Embryonic facial prominence (tissue), 1 donor: ENCODE measurements at regions not wholly inside any gene's neighbourhood (a gene's known extent, or its start where the extent isn't known, plus 50 kb on each side); places are given as distances from the start of the nearest gene placed in this dataset.

Source experiments
- DNase-seq: peaks from one replicate; pipeline ENCODE4 v3.0.0-alpha.2; 2016; ENCODE audit errors: extremely low spot score

- DNase-seq = no peak
Measured at GRCh38 chr2:103276869-103277268, 515.0 kb downstream of the TMEM182 start.

DNA sequence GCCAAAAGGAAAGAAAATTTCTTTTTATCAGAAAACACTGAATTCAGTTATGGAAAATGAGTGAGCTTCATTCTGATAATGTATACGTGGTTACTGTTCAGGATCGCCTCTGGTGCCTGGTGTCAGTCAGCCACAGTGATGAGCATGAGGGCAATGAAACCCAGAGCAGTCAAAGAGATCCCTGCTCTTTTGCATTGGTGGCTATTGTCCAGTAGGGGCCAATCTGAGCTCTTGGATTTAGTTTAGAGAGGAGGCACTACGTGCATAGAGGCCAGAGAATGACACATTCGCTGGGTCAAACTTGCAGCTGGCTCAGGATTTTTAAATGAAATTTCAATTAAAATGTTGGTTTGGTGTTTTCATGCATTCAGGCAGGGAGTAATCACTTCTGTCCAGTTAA is 522.9 kb downstream of the TMEM182 start:
- DNase-seq = no peak

DNA sequence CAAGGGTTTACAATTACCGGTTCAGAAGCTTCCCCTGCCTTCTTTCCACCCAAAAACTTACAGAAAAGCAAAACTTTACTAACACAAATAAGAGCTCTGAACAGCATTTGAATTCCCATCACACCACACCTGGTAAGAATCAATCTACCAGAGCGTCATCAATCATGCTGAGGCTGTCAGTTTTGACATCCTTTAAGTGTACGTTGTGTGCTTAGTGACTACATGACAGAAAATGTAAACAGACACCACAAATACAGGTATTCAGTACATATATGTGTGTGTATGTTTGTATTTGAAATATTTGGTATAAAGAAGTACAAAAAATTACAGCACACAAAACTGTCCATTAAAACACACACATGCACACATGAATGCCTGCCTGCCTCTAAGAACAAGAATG is 523.5 kb downstream of the TMEM182 start:
- no peak for DNase-seq

- DNase-seq = no peak
Measured at GRCh38 chr2:103287746-103288145, 525.9 kb downstream of the TMEM182 start.

GRCh38 chr2:103288696-103289095 is 526.9 kb downstream of the TMEM182 start:
- DNase-seq = no peak

DNA sequence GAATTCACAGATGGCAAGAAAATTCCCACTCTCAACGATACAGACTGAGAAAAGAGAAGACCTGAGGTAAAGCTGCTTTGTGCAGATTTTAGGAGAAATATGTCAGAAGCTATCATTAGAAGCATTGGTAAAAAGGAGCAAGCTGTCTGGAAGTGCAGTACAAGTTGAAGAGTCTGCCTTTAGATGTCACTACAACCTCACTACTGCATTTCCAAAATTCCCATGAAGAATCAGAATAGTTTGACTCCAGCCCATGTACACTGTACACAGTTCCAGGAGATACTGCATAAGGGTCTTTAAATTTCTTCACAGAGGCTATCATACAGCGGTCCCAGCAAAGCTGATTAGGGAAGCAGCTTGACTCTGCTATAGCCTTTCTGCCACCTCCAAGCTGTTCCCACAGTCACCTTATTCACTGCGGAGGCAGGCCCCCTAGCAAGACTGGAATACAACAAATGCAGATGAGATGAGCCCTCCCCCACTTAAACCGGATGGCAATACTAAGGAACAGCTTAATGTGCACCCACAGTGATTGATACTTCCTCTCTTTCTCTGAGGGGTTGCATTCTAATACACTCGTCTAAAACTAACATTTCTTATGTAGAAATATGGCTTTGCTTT is 527.4 kb downstream of the TMEM182 start:
- peak; percentile 63 for DNase-seq

DNA sequence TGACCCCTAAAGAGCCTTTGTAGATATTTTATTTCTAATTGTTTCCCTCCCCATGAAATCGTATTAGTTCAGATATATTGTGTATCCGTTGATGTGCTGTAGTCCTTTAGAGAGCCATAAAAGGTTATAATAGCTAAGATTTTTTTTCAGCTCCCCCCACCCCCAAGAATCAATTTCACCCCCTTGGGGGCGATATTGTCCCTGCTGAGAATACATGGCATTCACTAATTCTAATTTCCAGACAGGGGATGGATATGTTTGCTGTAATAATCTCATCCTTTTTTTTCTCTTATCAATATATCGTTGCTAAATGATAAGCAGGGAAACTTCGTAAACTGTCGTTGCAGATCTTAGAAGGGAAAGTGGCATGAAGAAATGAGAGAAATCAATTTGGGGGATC is 530.7 kb downstream of the TMEM182 start:
- no peak for DNase-seq

DNA sequence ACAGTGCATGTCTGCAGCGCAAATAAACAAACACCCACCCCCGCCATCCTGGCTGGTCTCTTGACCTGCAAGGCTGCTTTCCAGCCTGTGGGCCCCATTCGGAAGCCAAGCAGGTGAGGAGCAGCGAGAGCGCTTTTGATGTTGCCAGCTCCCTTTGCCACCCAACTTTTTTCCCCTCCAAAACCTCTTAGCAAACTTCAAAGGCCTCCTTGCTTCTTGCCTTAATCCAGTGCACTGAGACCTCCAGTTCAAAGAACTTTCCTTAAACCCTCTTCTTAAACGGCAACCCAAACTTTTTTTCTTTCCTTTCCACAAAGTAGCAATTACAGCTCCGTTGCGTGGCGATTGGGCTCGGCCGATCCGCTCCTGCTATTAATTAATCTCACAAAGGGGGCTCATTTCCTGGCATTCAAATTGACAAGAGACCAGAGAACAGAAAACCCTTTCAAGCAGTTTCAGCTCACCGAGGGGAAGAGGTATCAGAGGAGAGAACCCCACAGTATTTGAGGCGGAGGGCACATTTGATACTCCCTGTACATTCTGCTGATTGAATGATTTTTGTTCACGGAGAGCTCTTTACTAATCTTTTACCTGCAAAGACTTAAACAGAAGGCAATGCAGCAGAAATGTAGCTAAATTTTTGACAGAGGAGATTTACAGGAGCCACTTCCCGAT is 531.4 kb downstream of the TMEM182 start:
- no peak for DNase-seq

DNA sequence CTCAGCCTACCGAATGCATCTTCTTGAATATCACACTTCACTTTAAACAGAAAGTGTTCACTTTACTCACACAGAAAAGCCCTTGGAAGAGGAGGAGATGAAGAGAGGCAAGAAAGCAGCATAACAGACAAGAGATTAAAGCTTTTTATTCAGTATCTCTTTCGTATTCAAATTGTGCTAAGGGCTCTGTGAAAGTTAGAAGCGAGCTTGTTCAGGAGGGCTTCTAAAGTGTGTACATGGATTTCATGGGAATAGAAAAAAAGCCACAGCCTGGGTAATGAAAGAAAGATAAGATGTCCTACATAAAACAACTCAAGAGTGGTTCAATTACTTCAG is 531.9 kb downstream of the TMEM182 start:
- DNase-seq = no peak

DNA sequence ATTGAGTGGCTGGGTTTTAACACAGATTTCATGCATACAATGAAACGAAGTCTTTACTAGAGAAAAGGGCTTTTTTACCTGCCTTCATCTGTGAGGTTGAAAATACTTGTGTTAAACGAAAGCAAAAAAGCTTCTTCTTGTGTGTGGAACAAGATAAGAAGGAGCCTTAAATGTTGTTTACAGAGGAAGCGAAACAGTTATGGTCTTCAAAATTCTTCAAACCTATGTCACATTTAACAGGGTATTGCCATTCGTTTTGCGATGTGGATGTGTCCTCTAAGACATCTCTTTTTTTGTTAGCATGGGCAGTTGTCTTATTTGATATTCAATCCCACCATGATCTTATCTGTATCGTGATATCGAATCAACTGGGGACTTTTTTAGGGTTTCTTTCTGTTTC is 532.6 kb downstream of the TMEM182 start:
- DNase-seq = no peak

DNA sequence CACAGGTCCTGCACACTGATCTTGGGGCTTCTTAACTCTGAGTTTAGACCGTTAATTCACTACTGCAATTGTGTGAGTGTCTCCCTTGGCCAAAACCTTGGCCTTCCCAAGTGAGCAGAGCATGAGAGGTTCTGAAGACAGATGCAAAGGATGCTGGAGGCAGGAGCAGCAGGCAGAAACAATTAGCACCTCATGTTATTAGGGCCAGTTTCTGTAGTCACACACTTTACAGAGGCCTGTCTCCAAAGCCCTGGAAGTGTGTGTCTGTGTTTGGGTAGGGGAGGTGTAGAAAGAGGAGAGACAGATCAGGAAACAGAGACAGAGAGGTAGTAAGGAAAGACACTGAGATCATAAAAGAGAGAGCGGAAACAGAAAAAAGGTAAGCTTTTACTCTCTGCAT is 533.8 kb downstream of the TMEM182 start:
- no peak for DNase-seq

- no peak for DNase-seq
Measured at GRCh38 chr2:103324671-103325070, 562.8 kb downstream of the TMEM182 start.

DNA sequence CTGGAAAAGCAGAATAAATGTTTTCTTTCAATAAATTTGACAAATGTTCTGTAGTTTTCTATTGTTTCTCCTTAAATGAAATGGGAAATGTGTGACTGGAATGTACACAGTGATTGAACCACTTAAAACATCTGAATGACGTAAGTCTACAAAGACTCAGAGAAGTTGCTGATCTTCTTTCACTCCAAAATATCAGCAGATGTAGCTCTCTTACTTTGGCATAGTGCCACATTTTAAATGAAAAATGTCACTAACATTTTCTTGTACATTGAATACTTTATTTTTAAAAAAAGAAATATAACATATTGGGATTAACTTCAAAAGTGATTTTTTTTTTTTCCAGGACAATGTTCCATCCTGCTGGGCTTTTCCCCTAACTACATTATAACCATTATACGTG is 565.6 kb downstream of the TMEM182 start:
- peak; percentile 26 for DNase-seq

- DNase-seq = peak; percentile 6
Measured at GRCh38 chr2:103327966-103328365, 566.1 kb downstream of the TMEM182 start.

DNA sequence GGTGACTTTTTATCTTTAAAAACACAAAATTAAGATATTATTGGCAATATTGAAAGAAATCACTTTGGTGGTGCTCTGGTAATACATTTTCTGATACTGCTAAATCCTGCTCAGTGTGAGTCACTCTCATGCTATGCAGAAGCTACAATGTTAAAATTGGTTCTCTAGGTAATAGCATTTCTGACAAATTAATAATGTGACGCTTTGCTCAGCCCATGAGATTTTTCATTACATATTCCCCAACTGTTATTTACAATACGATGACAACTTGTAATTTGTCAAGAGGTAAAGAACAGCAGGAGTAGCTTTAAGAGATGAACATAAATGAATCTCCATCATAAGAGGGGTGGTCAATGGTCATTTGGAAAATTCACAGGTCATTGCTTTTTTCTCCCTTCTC is 573.6 kb downstream of the TMEM182 start:
- no peak for DNase-seq

- no peak for DNase-seq
Measured at GRCh38 chr2:103338819-103339218, 577.0 kb downstream of the TMEM182 start.

DNA sequence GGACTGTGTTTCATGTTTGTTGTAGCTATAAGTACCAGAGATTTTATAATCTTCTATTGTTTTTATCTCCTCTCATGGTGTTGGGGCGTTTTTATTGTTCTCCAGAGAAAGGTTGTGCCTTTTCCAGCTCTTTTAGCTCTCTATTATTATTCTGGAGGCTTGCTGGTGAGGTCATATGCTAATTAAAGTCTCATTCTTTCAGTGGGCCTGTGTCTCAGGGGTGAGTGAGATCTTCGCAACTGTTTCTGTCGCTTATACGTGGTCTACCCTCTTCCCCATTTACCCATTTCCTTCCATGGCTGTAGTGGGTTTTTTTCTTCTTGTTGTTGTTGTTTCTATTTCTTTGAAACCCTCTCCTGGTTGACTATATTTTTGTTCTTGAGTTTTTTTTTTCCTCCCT is 584.9 kb downstream of the TMEM182 start:
- no peak for DNase-seq

DNA sequence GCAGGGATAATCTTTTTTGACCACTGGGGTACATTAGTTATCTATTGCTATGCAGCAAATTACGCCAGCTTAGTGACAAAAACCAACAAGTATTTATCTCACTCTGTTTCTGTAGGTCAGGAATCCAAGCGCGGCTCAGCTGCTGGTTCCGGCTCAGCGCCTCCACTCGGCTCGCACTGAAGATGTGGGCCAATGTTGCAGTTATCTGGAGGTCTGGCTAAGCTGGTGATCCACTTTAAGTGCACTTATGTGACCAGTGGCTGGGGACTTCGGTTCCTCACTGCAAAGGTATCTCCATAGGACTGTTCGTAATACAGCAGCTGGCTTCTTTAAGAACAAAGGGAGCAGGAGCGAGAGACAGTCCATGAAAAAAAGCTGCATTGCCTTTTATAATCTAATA is 591.9 kb downstream of the TMEM182 start:
- DNase-seq = no peak

DNA sequence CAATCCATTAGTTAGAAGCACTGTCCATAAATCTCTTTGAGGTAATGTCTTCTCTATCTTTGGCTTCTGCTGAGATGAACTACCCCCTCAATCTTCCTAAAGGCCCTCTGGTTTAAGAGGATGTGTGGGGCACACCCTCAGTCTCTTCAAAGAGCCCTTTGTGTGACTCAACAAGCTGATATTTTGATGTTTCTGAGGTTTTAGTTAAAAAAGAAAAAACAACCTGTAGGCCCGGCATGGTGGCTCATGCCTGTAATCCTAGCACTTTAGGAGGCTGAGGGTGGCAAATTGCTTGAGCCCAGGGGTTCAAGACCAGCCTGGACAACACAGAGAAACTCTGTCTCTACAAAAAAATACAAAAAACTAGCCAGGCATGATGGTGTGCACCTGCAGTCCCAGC is 593.5 kb downstream of the TMEM182 start:
- DNase-seq = no peak

DNA sequence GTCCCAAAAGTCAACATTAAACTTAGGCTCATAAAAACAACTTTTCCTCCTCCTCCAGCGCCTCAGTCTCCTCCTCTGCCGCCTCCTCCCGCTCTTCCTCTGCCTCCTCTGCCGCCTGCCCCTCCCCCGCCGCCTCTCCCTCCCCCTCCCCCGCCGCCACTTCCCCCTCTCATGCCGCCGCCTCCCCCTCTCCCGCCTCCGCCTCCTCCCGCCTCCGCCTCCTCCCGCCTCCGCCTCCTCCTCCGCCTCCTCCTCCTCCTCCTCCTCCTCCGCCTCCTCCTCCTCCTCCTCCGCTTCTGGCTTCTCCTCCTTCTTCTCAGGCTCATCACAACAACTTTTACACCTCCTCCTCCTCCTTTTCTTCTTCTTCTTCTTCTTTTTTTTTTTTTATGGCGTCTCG is 599.9 kb downstream of the TMEM182 start:
- DNase-seq = no peak

GRCh38 chr2:103363639-103364038 is 601.8 kb downstream of the TMEM182 start:
- DNase-seq = no peak

DNA sequence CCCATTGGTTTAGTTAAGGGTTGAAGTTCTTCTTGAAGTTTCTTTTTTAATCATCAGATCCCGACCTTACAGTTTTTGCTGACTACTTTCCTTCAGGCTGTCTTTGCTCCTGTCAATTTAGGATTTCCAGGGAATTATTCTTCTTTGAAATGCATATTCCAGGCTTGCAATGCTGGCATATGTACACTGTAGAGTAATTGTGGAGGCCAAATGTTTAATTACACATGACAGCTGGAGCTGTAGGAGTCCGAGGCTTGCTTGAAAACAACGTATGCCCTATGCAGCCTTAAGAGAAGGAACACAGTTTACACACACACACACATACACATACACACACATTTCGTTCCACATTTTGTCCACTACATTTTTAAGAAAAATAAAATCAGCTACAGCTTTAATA is 602.3 kb downstream of the TMEM182 start:
- DNase-seq = no peak

- no peak for DNase-seq
Measured at GRCh38 chr2:103365071-103365470, 603.2 kb downstream of the TMEM182 start.

GRCh38 chr2:103367877-103368276 is 606.0 kb downstream of the TMEM182 start:
- DNase-seq = no peak
